Gastrocnemius medialis (tissue), 4 donors: ENCODE measurements at regions not wholly inside any gene's neighbourhood (a gene's known extent, or its start where the extent isn't known, plus 50 kb on each side); places are given as distances from the start of the nearest gene placed in this dataset.

ENCODE experiments used
- CTCF ChIP-seq, 5 experiments: fragments of 450-650 bp in 3 of 5; fragments of 200-600 bp in 2 of 5; sonication (generic) in 2 of 5; IDR thresholded peaks in 4 of 5; conservative IDR thresholded peaks in 1 of 5; 1 replicate in 4 of 5; 2 replicates in 1 of 5; pipeline ENCODE4 v1.5.1; 2016 to 2019; ENCODE audit warnings: antibody characterized with exemption in 5 of 5, mild to moderate bottlenecking in 3 of 5, moderate library complexity in 3 of 5
- POLR2A ChIP-seq, 2 donors: fragments of 450-650 bp; IDR thresholded peaks; one replicate each; pipeline ENCODE4 v1.6.1; 2017; ENCODE audit warnings: antibody characterized with exemption in 2 of 2, mild to moderate bottlenecking in 2 of 2, moderate library complexity in 2 of 2

GRCh38 chr17:33680472-33680871 is 387.4 kb upstream of the ASIC2 start:
- no peak for TF ChIP-seq POLR2A (IDR thresholded peaks at IDR 0.05)
- TF ChIP-seq CTCF (IDR thresholded peaks at IDR 0.05 in 4 of 5, conservative IDR thresholded peaks at IDR 0.05 in 1 of 5): no peak
